ENCODE measurements at regions not wholly inside any gene's neighbourhood (a gene's known extent, or its start where the extent isn't known, plus 50 kb on each side); places are given as distances from the start of the nearest gene placed in this dataset.
A peak's percentile ranks its signal among the peaks of the same experiment; 100 is the strongest.

- no peaks in the 10 kb centered on the region for H3K4me1 ChIP-seq (replicated peaks in 1 of 2; ENCODE audit: control insufficient read depth in 2 of 2, insufficient read depth in 2 of 2, low read length in 2 of 2)
- no peak overlapping the region for H3K27ac ChIP-seq (ENCODE audit: extremely low read depth, low read depth, low read length)
- ATAC-seq: peak; percentile 41; the same call in 2 of the 3 replicates
- H3K4me2 ChIP-seq (ENCODE audit: insufficient read depth, low read length): no peak overlapping the region
- H3K79me2 ChIP-seq (ENCODE audit: control insufficient read depth, insufficient read depth, low read length): no peaks in the 10 kb centered on the region
- H4K20me1 ChIP-seq (replicated peaks; ENCODE audit: control insufficient read depth, insufficient read depth, low read length): no peaks in the 10 kb centered on the region
- intact Hi-C loops (cut with micrococcal nuclease) (no loop called here), in situ Hi-C loops (cut with MboI) (no loop called here)
- POLR2A ChIA-PET: no interaction called here
- H3K9ac ChIP-seq (ENCODE audit: insufficient read depth in 1 of 2, low read depth in 2 of 2, low read length in 2 of 2): no peak overlapping the region
- BruUV-seq (replicated peaks): no TSS peak
- peak in 1 of 4 experiments; percentile 7 for DNase-seq (ENCODE audit: extremely low read depth in 1 of 4, low spot score in 3 of 4)
- FAIRE-seq: no peak
- H3K9me3 ChIP-seq (replicated peaks; ENCODE audit: control insufficient read depth, insufficient read depth, low read depth, low read length): no peaks in the 10 kb centered on the region; the same call in 1 of the 2 replicates
- no peak overlapping the region for H2AFZ ChIP-seq (ENCODE audit: low read depth, low read length)
- H3K4me3 ChIP-seq: no peak overlapping the region
- no peaks in the 10 kb centered on the region for H3K36me3 ChIP-seq (ENCODE audit: control insufficient read depth, insufficient read depth, low read length)
- no peaks in the 10 kb centered on the region for H3K27me3 ChIP-seq (ENCODE audit: control insufficient read depth in 2 of 2, insufficient read depth in 2 of 2, low read length in 2 of 2)
- H3K9me1 ChIP-seq (ENCODE audit: control insufficient read depth, insufficient read depth, low read length): no peaks in the 10 kb centered on the region
- CTCF ChIA-PET (ENCODE audit: low intra/inter-chr PET ratio): no interaction called here
- WGBS (ENCODE audit: insufficient coverage, low coverage, missing lambda C conversion rate): 18% methylated on average over 1 of the region's 1 CpG
- TF ChIP-seq ZNF316 (IDR thresholded peaks at IDR 0.05) (no peak), ZNF282 (CRISPR knock-in tag; IDR thresholded peaks at IDR 0.05) (no peak), KAT8 (IDR thresholded peaks at IDR 0.05; ENCODE audit: low read depth) (no peak), ZFX (CRISPR knock-in tag; IDR thresholded peaks at IDR 0.05) (no peak), KHSRP (IDR thresholded peaks at IDR 0.05) (no peak), CHD4 (IDR thresholded peaks at IDR 0.05; ENCODE audit: insufficient read depth, insufficient replicate concordance, low read depth, low read length, poor library complexity, severe bottlenecking) (no peak), PHB2 (IDR thresholded peaks at IDR 0.05; ENCODE audit: low read depth) (no peak), TCF3 (CRISPR knock-in tag; IDR thresholded peaks at IDR 0.05) (peak; percentile 69), STAT6 (CRISPR knock-in tag; IDR thresholded peaks at IDR 0.05) (no peak), CBFA2T2 (conservative IDR thresholded peaks at IDR 0.05) (peak; percentile 56), ARID1B (IDR thresholded peaks at IDR 0.05) (peak; percentile 49; the same call in 1 of the 2 replicates), ZNF707 (CRISPR knock-in tag; conservative IDR thresholded peaks at IDR 0.05) (no peak), HOMEZ (CRISPR knock-in tag; IDR thresholded peaks at IDR 0.05) (no peak), TEAD4 (IDR thresholded peaks at IDR 0.05; ENCODE audit: low read length) (0 out of 2 replicates have a peak, but pooled peaks have one; percentile 47), TEAD4 (CRISPR knock-in tag; IDR thresholded peaks at IDR 0.05; ENCODE audit: borderline replicate concordance) (no peak), ZBTB43 (CRISPR knock-in tag; IDR thresholded peaks at IDR 0.05) (no peak), HSF4 (CRISPR knock-in tag; IDR thresholded peaks at IDR 0.05; ENCODE audit: borderline replicate concordance) (no peak), CBFA2T3 (IDR thresholded peaks at IDR 0.05) (peak; percentile 76), ZNF696 (CRISPR knock-in tag; conservative IDR thresholded peaks at IDR 0.05) (no peak), LEF1 (IDR thresholded peaks at IDR 0.05) (no peak), SMARCC2 (IDR thresholded peaks at IDR 0.05; ENCODE audit: low read depth) (no peak), NFIC (IDR thresholded peaks at IDR 0.05) (no peak)
Measured at GRCh38 chr6:141956868-141957267, 175.9 kb upstream of the GJE1 start.

Measured in K562 (cell line).